ENCODE measurements at regions not wholly inside any gene's neighbourhood (a gene's known extent, or its start where the extent isn't known, plus 50 kb on each side); places are given as distances from the start of the nearest gene placed in this dataset.

DNA sequence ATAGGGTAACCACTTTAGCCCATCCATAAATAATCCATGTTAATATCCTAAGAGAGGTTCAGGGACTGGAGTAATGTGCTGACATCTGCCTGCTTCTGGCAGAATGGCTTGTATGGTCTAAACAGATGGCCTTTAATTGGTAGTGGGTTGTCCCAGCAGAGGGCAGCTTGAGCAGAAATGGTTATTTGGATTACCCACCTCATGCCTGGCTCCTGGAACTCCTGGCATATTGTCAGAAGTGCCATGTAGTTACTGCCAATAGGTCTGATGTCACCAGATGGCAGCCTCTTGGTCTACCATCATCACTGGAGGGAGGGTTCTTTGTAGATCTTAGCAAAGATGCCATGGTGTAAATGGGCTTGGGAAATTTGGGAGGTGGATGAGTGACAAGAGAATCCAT lies 157.5 kb upstream of the SOX9 start:
- Histone ChIP-seq H3K27me3 (ENCODE audit: insufficient read depth, low read length, poor library complexity, severe bottlenecking) (no peaks in the 10 kb centered on the region), H3K4me2 (ENCODE audit: low read depth, low read length, poor library complexity, severe bottlenecking) (no peak overlapping the region), H3K4me1 (ENCODE audit: insufficient read depth, low read length, poor library complexity, severe bottlenecking) (no peaks in the 10 kb centered on the region), H3K9me2 (replicated peaks; ENCODE audit: low read depth, low read length) (no peaks in the 10 kb centered on the region), H3K4me3 (ENCODE audit: low read length, poor library complexity, severe bottlenecking) (no peak overlapping the region), H3K36me3 (ENCODE audit: insufficient read depth, low read length) (no peaks in the 10 kb centered on the region), H3K9ac (ENCODE audit: low read depth, low read length, poor library complexity, severe bottlenecking) (no peak overlapping the region), H3K9me3 (ENCODE audit: insufficient read depth, low read depth, low read length) (peaks cover 14% of the 10 kb centered on the region), H3K79me2 (ENCODE audit: insufficient read depth, low read length) (no peaks in the 10 kb centered on the region), H2AFZ (ENCODE audit: low read length) (no peak overlapping the region), H3F3A (ENCODE audit: low read depth) (no peaks in the 10 kb centered on the region), H4K20me1 (ENCODE audit: insufficient read depth, low read length, poor library complexity, severe bottlenecking) (no peaks in the 10 kb centered on the region)
- TF ChIP-seq, protein P1, sequence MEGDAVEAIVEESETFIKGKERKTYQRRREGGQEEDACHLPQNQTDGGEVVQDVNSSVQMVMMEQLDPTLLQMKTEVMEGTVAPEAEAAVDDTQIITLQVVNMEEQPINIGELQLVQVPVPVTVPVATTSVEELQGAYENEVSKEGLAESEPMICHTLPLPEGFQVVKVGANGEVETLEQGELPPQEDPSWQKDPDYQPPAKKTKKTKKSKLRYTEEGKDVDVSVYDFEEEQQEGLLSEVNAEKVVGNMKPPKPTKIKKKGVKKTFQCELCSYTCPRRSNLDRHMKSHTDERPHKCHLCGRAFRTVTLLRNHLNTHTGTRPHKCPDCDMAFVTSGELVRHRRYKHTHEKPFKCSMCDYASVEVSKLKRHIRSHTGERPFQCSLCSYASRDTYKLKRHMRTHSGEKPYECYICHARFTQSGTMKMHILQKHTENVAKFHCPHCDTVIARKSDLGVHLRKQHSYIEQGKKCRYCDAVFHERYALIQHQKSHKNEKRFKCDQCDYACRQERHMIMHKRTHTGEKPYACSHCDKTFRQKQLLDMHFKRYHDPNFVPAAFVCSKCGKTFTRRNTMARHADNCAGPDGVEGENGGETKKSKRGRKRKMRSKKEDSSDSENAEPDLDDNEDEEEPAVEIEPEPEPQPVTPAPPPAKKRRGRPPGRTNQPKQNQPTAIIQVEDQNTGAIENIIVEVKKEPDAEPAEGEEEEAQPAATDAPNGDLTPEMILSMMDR (conservative IDR thresholded peaks at IDR 0.05; ENCODE audit: low read length), result no peak
- no peak for TF ChIP-seq EZH2phosphoT487 (IDR thresholded peaks at IDR 0.05; ENCODE audit: borderline replicate concordance)

DNA sequence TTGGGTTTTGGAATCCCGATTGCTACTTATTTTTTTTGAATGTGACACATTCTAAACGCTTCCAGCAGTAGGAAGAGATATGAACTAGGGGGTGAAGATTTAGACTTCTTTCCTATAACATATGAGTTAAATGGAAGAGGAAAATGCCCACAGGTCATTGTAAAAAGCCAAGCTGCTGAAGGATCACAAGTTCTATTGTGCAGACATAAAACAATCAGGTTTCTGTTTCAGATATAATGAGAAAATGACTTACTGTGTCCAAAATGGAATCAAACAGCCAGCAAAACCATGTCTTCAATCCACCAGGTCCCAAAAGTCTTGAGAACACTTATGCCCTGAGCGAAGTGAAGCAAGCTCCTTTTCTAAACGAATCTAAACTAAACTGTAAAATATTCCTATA lies 157.0 kb upstream of the SOX9 start:
- no peak for TF ChIP-seq EZH2phosphoT487 (IDR thresholded peaks at IDR 0.05; ENCODE audit: borderline replicate concordance)
- Histone ChIP-seq H3K79me2 (ENCODE audit: insufficient read depth, low read length) (no peaks in the 10 kb centered on the region), H3K27me3 (ENCODE audit: insufficient read depth, low read length, poor library complexity, severe bottlenecking) (no peaks in the 10 kb centered on the region)

DNA sequence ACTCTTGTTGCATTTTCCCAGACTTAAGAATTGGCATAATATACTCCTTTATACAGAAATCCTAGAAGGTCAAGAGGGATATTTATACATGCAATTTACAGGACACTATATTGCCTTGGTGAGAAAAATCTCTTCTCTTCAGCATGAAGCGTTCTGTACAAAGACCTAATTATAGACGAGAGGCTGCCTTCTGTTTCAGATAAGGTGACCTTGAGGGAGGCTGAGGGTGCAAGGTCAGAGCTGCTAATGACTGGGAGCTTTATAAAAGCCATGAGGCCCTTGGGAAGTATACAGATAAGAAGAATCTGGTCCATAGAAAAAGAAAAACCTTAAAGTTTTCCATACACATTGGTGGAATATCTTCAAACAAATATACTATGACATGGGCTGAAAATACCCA lies 156.3 kb upstream of the SOX9 start:
- Histone ChIP-seq H3K4me1 (ENCODE audit: insufficient read depth, low read length, poor library complexity, severe bottlenecking) (no peaks in the 10 kb centered on the region), H3F3A (ENCODE audit: low read depth) (no peaks in the 10 kb centered on the region), H3K4me3 (ENCODE audit: low read length, poor library complexity, severe bottlenecking) (no peak overlapping the region), H3K4me2 (ENCODE audit: low read depth, low read length, poor library complexity, severe bottlenecking) (no peak overlapping the region), H3K9ac (ENCODE audit: low read depth, low read length, poor library complexity, severe bottlenecking) (no peak overlapping the region), H3K79me2 (ENCODE audit: insufficient read depth, low read length) (no peaks in the 10 kb centered on the region), H3K36me3 (ENCODE audit: insufficient read depth, low read length) (no peaks in the 10 kb centered on the region), H3K27me3 (ENCODE audit: insufficient read depth, low read length, poor library complexity, severe bottlenecking) (no peaks in the 10 kb centered on the region), H4K20me1 (ENCODE audit: insufficient read depth, low read length, poor library complexity, severe bottlenecking) (no peaks in the 10 kb centered on the region), H3K9me2 (replicated peaks; ENCODE audit: low read depth, low read length) (no peaks in the 10 kb centered on the region), H3K9me3 (ENCODE audit: insufficient read depth, low read depth, low read length) (peaks cover 14% of the 10 kb centered on the region), H2AFZ (ENCODE audit: low read length) (no peak overlapping the region)
- TF ChIP-seq EZH2phosphoT487 (IDR thresholded peaks at IDR 0.05; ENCODE audit: borderline replicate concordance), result no peak
- TF ChIP-seq, protein P1 (conservative IDR thresholded peaks at IDR 0.05; ENCODE audit: low read length), result no peak

More for the DNA sequence above, 157.0 kb upstream of the SOX9 start:
- H4K20me1 ChIP-seq (ENCODE audit: insufficient read depth, low read length, poor library complexity, severe bottlenecking), result no peaks in the 10 kb centered on the region
- H3K4me2 ChIP-seq (ENCODE audit: low read depth, low read length, poor library complexity, severe bottlenecking), result no peak overlapping the region
- H3K36me3 ChIP-seq (ENCODE audit: insufficient read depth, low read length), result no peaks in the 10 kb centered on the region
- H3F3A ChIP-seq (ENCODE audit: low read depth), result no peaks in the 10 kb centered on the region
- H3K9ac ChIP-seq (ENCODE audit: low read depth, low read length, poor library complexity, severe bottlenecking), result no peak overlapping the region
- H2AFZ ChIP-seq (ENCODE audit: low read length), result no peak overlapping the region
- H3K4me1 ChIP-seq (ENCODE audit: insufficient read depth, low read length, poor library complexity, severe bottlenecking), result no peaks in the 10 kb centered on the region
- no peaks in the 10 kb centered on the region for H3K9me2 ChIP-seq (replicated peaks; ENCODE audit: low read depth, low read length)
- H3K4me3 ChIP-seq (ENCODE audit: low read length, poor library complexity, severe bottlenecking), result no peak overlapping the region
- H3K9me3 ChIP-seq (ENCODE audit: insufficient read depth, low read depth, low read length), result peaks cover 14% of the 10 kb centered on the region

DNA sequence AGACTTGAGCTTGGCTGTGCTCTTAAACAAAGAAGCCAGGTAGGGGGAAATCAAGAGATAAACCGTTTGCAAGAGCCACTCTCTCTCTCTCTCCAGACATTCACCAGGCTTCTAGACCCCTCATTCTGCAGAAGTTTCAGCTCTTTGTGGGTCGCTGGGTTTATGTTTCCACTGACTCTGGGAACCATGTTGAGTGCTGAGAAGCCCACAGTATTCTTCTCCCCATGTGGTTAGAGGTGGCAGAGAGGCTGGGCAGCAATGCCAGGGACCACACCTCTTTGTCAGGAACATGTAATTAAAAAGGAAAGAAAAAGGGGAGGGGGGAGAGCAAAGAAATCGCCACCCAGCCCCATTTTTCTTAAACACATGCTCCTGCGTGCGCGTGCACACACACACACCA lies 154.8 kb upstream of the SOX9 start:
- no peaks in the 10 kb centered on the region for H3K27me3 ChIP-seq (ENCODE audit: insufficient read depth, low read length, poor library complexity, severe bottlenecking)
- H3K9me2 ChIP-seq (replicated peaks; ENCODE audit: low read depth, low read length), result no peaks in the 10 kb centered on the region
- peaks cover 14% of the 10 kb centered on the region for H3K9me3 ChIP-seq (ENCODE audit: insufficient read depth, low read depth, low read length)
- no peaks in the 10 kb centered on the region for H3K36me3 ChIP-seq (ENCODE audit: insufficient read depth, low read length)
- TF ChIP-seq, protein P1 (conservative IDR thresholded peaks at IDR 0.05; ENCODE audit: low read length), result no peak
- TF ChIP-seq EZH2phosphoT487 (IDR thresholded peaks at IDR 0.05; ENCODE audit: borderline replicate concordance), result no peak
- no peak overlapping the region for H2AFZ ChIP-seq (ENCODE audit: low read length)
- H3K4me1 ChIP-seq (ENCODE audit: insufficient read depth, low read length, poor library complexity, severe bottlenecking), result no peaks in the 10 kb centered on the region
- H4K20me1 ChIP-seq (ENCODE audit: insufficient read depth, low read length, poor library complexity, severe bottlenecking), result no peaks in the 10 kb centered on the region
- H3K4me3 ChIP-seq (ENCODE audit: low read length, poor library complexity, severe bottlenecking), result no peak overlapping the region
- no peaks in the 10 kb centered on the region for H3F3A ChIP-seq (ENCODE audit: low read depth)
- no peak overlapping the region for H3K4me2 ChIP-seq (ENCODE audit: low read depth, low read length, poor library complexity, severe bottlenecking)
- H3K79me2 ChIP-seq (ENCODE audit: insufficient read depth, low read length), result no peaks in the 10 kb centered on the region
- H3K9ac ChIP-seq (ENCODE audit: low read depth, low read length, poor library complexity, severe bottlenecking), result no peak overlapping the region

Measured in Loucy (cell line).